GM21447 (cell line): ENCODE measurements at regions not wholly inside any gene's neighbourhood (a gene's known extent, or its start where the extent isn't known, plus 50 kb on each side); places are given as distances from the start of the nearest gene placed in this dataset.

Experiments used
- ATAC-seq: cut with Tn5 transposase; IDR thresholded peaks from one replicate; pipeline ENCODE4 v1.9.1; 2021; ENCODE audit not compliant: unreplicated experiment

- ATAC-seq: no peak
Observed at GRCh38 chr17:79404136-79404911, 206.5 kb downstream of the RBFOX3 start.

GRCh38 chr17:79401704-79402674 is 208.9 kb downstream of the RBFOX3 start:
- no peak for ATAC-seq

GRCh38 chr17:79400989-79401703 is 209.7 kb downstream of the RBFOX3 start:
- ATAC-seq: no peak

- ATAC-seq: no peak
Observed at GRCh38 chr17:79399610-79400144, 211.2 kb downstream of the RBFOX3 start.

GRCh38 chr17:79398441-79398840 is 212.4 kb downstream of the RBFOX3 start:
- no peak for ATAC-seq

GRCh38 chr17:79396696-79397095 is 214.2 kb downstream of the RBFOX3 start:
- ATAC-seq: no peak

- no peak for ATAC-seq
Observed at GRCh38 chr17:79395545-79395944, 215.3 kb downstream of the RBFOX3 start.

- ATAC-seq: no peak
Observed at GRCh38 chr17:79395066-79395465, 215.8 kb downstream of the RBFOX3 start.

- ATAC-seq: no peak
Observed at GRCh38 chr17:79393358-79394052, 217.3 kb downstream of the RBFOX3 start.

- no peak for ATAC-seq
Observed at GRCh38 chr17:79392598-79392997, 218.3 kb downstream of the RBFOX3 start.

GRCh38 chr17:79391376-79392233 is 219.2 kb downstream of the RBFOX3 start:
- ATAC-seq: no peak

GRCh38 chr17:79389896-79390295 is 221.0 kb downstream of the RBFOX3 start:
- ATAC-seq: no peak

GRCh38 chr17:79388556-79389295 is 222.1 kb downstream of the RBFOX3 start:
- no peak for ATAC-seq

GRCh38 chr17:79387783-79388182 is 223.1 kb downstream of the RBFOX3 start:
- ATAC-seq: no peak

- no peak for ATAC-seq
Observed at GRCh38 chr17:79385962-79386563, 224.8 kb downstream of the RBFOX3 start.

GRCh38 chr17:79382313-79382712 is 228.5 kb downstream of the RBFOX3 start:
- no peak for ATAC-seq

GRCh38 chr17:79379700-79380445 is 231.0 kb downstream of the RBFOX3 start:
- ATAC-seq: no peak
